Liver (tissue), 3 donors: ENCODE measurements at regions not wholly inside any gene's neighbourhood (a gene's known extent, or its start where the extent isn't known, plus 50 kb on each side); places are given as distances from the start of the nearest gene placed in this dataset.

ENCODE experiments used
- EGR1 ChIP-seq, 2 donors: IDR thresholded peaks; 2 replicates each; pipeline ENCODE4 v1.6.1; 2016 to 2018; ENCODE audit warnings: antibody characterized with exemption in 2 of 2, low read depth in 2 of 2
- FOXA1 ChIP-seq: IDR thresholded peaks from 2 replicates; pipeline ENCODE4 v1.6.1; 2016; ENCODE audit warnings: antibody characterized with exemption
- GABPA ChIP-seq, 2 donors: IDR thresholded peaks in 1 of 2; conservative IDR thresholded peaks in 1 of 2; 2 replicates each; pipeline ENCODE4 v1.6.1; 2016; ENCODE audit warnings: antibody characterized with exemption in 2 of 2, mild to moderate bottlenecking in 1 of 2, moderate library complexity in 1 of 2
- HNF4G ChIP-seq: IDR thresholded peaks from 2 replicates; pipeline ENCODE4 v1.6.1; 2016; ENCODE audit warnings: antibody characterized with exemption
- JUND ChIP-seq, 2 donors: IDR thresholded peaks; 2 replicates each; pipeline ENCODE4 v1.6.1; 2016; ENCODE audit warnings: antibody characterized with exemption in 2 of 2
- RXRA ChIP-seq, 2 donors: IDR thresholded peaks; 2 replicates each; pipeline ENCODE4 v1.6.1; 2017 to 2018; ENCODE audit warnings: antibody characterized with exemption in 2 of 2, mild to moderate bottlenecking in 1 of 2
- SP1 ChIP-seq: IDR thresholded peaks from 2 replicates; pipeline ENCODE4 v1.6.1; 2018; ENCODE audit warnings: antibody characterized with exemption, mild to moderate bottlenecking
- YY1 ChIP-seq: IDR thresholded peaks from 2 replicates; pipeline ENCODE4 v1.6.1; 2016; ENCODE audit warnings: antibody characterized with exemption, mild to moderate bottlenecking
- TF ChIP-seq, protein P1 (sequence below): fragments of 150-350 bp; IDR thresholded peaks from 2 replicates; pipeline ENCODE4 v1.5.1; 2017; ENCODE audit warnings: improper control_type of control experiment, low read depth, low read length; ENCODE audit not compliant: missing input control
- TF ChIP-seq, protein P2 (sequence below): IDR thresholded peaks from 2 replicates; pipeline ENCODE4 v1.6.1; 2016; ENCODE audit warnings: antibody characterized with exemption, mild to moderate bottlenecking
- TF ChIP-seq, protein P3 (sequence below): IDR thresholded peaks from 2 replicates; pipeline ENCODE4 v1.6.1; 2016; ENCODE audit warnings: antibody characterized with exemption
- TF ChIP-seq, protein P4 (sequence below): IDR thresholded peaks from 2 replicates; pipeline ENCODE4 v1.6.1; 2016; ENCODE audit warnings: antibody characterized with exemption
- donor health status: healthy.
- donor health status: healthy.

GRCh38 chr4:147173797-147174432, 228.3 kb upstream of the TTC29 start:
- TF ChIP-seq, protein P1, sequence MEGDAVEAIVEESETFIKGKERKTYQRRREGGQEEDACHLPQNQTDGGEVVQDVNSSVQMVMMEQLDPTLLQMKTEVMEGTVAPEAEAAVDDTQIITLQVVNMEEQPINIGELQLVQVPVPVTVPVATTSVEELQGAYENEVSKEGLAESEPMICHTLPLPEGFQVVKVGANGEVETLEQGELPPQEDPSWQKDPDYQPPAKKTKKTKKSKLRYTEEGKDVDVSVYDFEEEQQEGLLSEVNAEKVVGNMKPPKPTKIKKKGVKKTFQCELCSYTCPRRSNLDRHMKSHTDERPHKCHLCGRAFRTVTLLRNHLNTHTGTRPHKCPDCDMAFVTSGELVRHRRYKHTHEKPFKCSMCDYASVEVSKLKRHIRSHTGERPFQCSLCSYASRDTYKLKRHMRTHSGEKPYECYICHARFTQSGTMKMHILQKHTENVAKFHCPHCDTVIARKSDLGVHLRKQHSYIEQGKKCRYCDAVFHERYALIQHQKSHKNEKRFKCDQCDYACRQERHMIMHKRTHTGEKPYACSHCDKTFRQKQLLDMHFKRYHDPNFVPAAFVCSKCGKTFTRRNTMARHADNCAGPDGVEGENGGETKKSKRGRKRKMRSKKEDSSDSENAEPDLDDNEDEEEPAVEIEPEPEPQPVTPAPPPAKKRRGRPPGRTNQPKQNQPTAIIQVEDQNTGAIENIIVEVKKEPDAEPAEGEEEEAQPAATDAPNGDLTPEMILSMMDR = no peak
- TF ChIP-seq GABPA (IDR thresholded peaks at IDR 0.05 in 1 of 2, conservative IDR thresholded peaks at IDR 0.05 in 1 of 2) (no peak), RXRA (IDR thresholded peaks at IDR 0.05) (no peak), JUND (IDR thresholded peaks at IDR 0.05) (no peak), FOXA1 (no peak), SP1 (no peak), HNF4G (no peak), EGR1 (IDR thresholded peaks at IDR 0.05; ENCODE audit: low read depth in 2 of 2) (no peak), YY1 (no peak)
- TF ChIP-seq, protein P2, sequence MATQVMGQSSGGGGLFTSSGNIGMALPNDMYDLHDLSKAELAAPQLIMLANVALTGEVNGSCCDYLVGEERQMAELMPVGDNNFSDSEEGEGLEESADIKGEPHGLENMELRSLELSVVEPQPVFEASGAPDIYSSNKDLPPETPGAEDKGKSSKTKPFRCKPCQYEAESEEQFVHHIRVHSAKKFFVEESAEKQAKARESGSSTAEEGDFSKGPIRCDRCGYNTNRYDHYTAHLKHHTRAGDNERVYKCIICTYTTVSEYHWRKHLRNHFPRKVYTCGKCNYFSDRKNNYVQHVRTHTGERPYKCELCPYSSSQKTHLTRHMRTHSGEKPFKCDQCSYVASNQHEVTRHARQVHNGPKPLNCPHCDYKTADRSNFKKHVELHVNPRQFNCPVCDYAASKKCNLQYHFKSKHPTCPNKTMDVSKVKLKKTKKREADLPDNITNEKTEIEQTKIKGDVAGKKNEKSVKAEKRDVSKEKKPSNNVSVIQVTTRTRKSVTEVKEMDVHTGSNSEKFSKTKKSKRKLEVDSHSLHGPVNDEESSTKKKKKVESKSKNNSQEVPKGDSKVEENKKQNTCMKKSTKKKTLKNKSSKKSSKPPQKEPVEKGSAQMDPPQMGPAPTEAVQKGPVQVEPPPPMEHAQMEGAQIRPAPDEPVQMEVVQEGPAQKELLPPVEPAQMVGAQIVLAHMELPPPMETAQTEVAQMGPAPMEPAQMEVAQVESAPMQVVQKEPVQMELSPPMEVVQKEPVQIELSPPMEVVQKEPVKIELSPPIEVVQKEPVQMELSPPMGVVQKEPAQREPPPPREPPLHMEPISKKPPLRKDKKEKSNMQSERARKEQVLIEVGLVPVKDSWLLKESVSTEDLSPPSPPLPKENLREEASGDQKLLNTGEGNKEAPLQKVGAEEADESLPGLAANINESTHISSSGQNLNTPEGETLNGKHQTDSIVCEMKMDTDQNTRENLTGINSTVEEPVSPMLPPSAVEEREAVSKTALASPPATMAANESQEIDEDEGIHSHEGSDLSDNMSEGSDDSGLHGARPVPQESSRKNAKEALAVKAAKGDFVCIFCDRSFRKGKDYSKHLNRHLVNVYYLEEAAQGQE = no peak
- TF ChIP-seq, protein P3, sequence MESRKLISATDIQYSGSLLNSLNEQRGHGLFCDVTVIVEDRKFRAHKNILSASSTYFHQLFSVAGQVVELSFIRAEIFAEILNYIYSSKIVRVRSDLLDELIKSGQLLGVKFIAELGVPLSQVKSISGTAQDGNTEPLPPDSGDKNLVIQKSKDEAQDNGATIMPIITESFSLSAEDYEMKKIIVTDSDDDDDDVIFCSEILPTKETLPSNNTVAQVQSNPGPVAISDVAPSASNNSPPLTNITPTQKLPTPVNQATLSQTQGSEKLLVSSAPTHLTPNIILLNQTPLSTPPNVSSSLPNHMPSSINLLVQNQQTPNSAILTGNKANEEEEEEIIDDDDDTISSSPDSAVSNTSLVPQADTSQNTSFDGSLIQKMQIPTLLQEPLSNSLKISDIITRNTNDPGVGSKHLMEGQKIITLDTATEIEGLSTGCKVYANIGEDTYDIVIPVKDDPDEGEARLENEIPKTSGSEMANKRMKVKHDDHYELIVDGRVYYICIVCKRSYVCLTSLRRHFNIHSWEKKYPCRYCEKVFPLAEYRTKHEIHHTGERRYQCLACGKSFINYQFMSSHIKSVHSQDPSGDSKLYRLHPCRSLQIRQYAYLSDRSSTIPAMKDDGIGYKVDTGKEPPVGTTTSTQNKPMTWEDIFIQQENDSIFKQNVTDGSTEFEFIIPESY = no peak
- TF ChIP-seq, protein P4, sequence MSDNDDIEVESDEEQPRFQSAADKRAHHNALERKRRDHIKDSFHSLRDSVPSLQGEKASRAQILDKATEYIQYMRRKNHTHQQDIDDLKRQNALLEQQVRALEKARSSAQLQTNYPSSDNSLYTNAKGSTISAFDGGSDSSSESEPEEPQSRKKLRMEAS = no peak
